Urothelium cell line (cell line): ENCODE measurements at regions not wholly inside any gene's neighbourhood (a gene's known extent, or its start where the extent isn't known, plus 50 kb on each side); places are given as distances from the start of the nearest gene placed in this dataset.
"Not testable (repeated sequence)": the region's sequence is repeated elsewhere in the genome, so short reads cannot be mapped to it uniquely, and the experiment has no call there.

Source experiments
- DNase-seq: peaks from one replicate; pipeline ENCODE4 v3.0.0; 2011; ENCODE audit warnings: low spot score, mixed read lengths
- FAIRE-seq: peaks from 2 replicates; lab custom pipeline; 2011; peaks lifted over from hg19 to GRCh38; lab: Jason Lieb, UNC

DNA sequence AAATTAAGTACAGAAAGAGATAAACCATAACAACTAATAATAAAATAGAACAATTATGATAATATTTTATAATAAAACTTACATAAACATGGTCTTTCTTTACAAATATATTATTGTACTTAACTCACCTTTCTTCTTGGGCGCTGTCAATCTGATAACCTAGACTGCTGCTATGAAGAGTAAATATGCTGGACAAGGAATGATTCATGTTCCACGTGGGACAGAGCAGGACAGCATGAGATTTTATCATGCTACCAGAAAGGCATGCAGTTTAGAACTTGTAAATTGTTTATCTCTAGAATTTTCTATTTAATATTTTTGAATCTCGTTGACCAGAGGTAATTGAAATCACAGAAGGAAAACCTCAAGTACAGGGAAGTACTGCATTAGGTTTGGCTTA, 210.7 kb downstream of the ANKRD30B start:
- FAIRE-seq (no peak), DNase-seq (no peak)

DNA sequence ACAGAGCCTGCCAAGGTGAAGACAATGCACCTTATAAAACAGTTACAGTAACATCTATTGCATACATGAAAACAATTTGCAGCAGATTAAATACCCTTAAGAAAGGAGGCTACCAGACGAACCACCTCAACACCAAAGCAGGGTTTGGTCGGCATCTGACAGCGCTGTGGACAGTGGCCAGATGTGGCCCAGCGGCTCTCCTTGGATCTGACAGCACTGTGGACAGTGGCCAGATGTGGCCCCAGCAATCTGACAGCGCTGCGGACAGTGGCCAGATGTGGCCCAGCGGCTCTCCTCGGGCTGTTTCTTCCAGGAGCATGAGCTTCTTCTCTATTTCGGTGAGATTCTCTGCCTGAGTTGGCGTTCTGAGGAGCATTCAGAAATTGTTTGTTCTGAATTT, 211.6 kb downstream of the ANKRD30B start:
- peak; percentile 92 for FAIRE-seq
- DNase-seq: no peak

DNA sequence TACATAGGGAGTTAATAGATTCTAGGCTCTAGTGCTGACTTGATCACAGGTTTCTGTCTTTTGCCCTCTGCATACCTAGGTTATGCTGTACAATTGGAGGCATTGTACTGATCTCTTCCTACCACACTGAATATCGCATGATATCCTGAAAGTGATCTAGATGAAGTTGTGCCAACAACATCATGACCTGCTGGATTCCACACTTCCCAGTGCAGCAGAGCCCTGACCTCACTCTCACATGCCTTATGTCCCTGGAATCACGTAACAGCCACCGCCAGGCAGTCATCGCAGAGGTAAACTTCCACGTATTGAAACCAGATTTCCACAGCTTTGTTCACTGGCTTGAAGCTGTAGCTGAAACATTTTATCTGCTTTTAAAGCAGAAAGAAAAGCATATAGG, 214.0 kb downstream of the ANKRD30B start:
- FAIRE-seq (no peak), DNase-seq (no peak)

DNA sequence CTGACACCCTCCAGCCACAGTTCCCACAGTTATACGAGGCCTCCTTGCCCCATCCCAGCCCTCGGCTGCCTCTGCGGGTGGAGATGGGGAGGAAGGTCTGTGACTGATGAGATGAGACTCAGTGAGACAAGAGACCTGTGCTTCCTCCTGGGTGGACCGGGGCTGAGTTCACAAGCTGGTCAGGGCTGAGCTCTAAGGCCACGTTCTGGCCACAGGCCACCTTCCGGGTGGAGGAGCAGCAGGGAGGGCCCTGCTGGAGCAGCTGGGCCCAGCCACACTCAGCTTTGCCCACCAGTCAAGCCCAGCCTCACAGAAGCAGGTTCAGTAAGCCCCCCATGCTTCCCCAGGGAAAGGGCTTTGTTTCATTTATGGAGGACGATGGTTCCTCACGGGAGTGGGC, 214.7 kb downstream of the ANKRD30B start:
- FAIRE-seq: no peak

DNA sequence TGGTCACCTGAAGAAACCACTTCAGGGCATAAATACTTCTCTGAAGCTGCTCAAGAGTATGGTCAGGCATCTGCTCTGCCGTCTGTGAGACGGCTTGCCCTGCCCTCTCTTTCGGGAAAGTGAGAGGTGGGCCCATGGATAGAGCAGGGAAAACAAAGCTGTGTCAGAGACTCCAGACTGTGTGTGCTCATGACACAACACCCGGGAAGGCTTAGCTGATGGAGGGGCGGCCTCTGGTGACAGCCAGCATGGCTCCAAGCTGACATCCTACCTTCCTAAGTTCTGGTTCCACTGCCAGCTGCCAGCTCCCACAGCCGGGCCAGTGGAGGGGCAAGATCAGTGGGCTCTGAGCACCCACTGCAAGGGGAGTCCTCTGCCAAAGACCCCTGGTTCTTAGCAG, 215.3 kb downstream of the ANKRD30B start:
- DNase-seq: no peak
- FAIRE-seq: peak; percentile 88

More for the DNA sequence above, 214.7 kb downstream of the ANKRD30B start:
- DNase-seq: no peak

DNA sequence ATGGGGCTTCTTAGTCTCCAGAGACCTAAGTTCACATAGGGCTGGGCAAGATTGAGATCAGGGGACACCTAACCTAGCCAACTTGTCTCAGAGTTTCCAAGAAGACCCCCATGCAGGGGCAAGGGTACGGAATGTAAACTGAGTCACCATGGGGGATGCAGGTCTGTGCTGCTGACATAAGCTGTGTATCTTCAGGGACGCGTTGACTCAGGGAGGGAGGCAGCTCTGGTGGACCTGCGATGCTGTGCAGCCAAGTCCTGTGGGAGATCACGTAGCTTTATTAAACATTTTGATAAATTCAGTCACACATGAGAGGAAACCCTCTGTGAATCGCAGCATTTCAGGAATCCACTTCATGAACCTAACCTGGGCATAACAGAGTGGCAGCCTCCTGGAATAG, 216.0 kb downstream of the ANKRD30B start:
- no peak for DNase-seq
- peak; percentile 85 for FAIRE-seq

DNA sequence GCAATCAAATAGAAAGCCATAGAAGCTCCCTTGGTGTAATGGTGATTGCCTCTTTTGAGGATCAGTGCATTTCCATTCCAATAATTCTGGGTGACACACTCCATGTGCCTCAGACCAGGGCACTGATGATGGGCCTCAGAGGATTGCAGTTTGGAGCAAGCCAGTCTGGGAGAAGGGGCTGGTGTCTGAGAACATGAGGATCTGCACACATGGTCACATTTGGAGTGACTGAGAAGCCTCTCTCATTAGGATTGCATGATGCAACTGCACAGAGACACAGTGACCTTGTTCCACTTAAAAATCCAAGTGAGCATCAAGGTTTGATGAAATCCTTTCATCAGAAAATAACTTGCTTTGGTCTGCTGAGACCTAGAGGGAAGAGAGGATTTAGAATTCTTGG, 216.4 kb downstream of the ANKRD30B start:
- DNase-seq (no peak), FAIRE-seq (peak; percentile 44)

DNA sequence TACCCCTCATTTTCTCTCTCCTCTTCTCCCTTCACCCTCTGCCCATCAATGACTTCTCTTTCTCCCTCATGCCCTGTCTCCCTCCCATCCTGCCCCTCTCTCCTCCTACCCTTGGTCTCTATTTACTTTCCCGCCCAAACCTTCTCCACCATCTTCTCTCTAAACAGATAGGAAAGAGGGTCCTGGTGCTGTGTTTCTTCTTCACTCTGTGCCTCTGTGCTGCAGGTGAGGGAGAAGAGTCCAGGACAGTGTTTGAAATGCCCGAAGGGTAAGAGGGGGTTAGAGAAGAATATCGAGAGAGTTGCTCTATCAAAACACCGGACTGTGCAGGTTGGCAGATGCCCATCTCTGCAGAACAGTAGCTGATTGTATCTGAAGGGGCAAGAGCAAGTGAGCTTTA, 217.0 kb downstream of the ANKRD30B start:
- not testable (repeated sequence) for DNase-seq
- FAIRE-seq: peak; percentile 62

DNA sequence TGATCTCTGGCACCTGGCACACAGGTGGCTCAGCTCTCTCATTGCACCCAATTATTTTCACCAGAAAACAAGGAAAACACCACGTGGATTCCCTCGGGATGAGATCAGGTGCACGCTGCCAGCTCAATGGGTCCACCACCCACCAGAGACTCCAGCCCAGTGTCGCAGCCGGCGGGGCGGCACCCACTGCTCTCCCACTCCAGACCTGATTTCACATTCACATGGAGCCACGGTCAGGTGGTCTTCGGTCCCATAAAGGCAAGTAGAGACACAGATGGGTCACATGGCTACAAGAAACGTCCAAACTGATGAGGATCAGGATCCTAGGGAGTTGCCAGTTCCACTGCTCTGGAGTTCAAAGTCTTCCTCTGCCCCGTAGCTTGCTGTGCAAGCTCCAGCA, 217.6 kb downstream of the ANKRD30B start:
- FAIRE-seq: peak; percentile 37
- no peak for DNase-seq

DNA sequence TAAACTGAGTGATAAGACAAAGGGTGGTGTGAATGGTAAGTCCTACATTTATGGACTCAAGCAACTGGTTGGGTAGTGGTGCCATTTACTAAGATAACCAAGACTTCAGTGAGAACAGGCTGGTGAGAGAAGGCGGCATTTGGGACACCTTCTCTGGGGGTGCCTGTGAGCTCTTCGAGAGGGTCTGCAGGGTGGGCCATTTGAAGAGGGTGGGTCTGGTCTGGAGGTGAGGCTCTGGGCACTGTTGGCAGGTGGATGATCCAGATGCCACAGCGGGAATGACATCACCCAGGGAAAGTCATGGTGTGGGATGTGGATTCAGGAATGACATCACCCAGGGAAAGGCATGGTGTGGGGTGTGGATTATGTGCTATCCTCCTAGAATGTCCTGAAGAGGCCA, 219.3 kb downstream of the ANKRD30B start:
- not testable (repeated sequence) for FAIRE-seq, DNase-seq

DNA sequence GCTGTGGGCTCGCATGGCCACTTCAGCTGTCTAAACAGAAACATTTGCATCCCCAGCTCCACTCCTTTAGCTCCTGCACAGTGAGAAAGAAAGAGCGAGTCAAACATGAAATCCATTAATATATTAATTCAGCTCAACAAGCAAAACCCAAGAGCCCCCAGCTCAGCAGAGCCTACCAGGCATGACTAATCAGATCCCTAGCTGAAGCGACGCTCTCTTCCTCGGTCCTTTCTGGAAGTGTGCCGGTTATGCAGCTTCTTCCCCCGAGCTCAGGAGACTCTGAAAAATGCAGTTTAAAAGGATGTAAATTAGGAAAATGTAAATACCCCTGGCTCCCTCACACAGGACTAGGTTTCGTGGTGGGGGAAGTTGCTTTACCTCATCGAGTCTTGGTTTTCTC, 221.5 kb downstream of the ANKRD30B start:
- peak; percentile 51 for DNase-seq

DNA sequence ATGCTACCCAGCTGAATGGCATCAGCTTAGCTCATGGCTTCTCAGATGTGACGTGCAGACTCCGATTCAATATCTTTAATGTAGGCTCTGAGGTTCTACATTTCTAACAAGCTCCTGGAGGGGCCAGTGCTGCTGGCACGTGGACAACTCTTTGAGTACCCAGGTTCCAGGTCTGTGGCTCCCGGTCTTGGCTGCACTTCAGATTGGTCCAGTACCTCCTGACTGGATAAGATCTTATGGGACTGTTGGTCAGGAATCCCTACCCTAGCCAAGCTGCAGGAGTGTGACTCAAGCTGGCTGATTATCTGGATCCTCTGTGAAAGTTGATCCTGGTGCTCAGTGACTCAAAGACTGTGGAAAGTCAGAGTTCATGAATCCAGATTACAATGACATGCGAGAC, 222.1 kb downstream of the ANKRD30B start:
- peak; percentile 72 for DNase-seq
- FAIRE-seq: peak; percentile 98

More for the DNA sequence above, 221.5 kb downstream of the ANKRD30B start:
- FAIRE-seq: peak; percentile 40

DNA sequence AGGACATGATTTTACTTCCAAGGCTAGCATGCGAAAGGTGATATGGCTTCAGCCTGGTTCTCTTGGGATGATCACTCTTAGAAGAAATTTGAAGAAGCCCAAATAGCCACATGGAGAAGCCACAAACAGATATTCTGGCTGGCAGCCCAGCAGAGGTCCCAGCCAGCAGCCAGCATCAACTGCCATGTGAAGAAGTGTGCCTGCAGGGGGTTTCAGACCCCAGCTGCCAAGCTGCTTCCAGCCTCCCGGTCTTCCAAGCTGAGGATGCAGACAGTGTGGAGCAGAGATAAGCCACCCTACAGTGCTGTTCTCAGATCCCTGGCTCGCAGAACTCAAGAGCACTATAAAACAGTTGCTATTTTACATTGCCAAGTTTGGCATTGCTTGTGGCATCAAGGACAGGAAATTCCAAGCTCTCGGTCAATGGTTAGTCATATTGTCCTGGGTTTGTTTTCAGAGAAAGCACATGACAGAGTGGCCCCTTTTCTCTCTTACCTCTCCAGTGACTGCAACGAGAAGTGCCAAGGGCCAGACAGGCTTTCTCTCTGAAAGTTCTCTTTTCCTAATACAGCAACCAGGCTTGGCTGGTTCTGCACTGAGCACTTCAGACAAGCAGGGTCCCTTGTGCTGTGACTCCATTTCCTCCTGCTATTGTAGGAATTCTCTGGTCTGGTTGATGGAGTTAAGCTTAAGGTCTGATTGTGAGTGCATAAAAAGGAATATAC, 223.7 kb downstream of the ANKRD30B start:
- peak; percentile 71 for DNase-seq
- no peak for FAIRE-seq

DNA sequence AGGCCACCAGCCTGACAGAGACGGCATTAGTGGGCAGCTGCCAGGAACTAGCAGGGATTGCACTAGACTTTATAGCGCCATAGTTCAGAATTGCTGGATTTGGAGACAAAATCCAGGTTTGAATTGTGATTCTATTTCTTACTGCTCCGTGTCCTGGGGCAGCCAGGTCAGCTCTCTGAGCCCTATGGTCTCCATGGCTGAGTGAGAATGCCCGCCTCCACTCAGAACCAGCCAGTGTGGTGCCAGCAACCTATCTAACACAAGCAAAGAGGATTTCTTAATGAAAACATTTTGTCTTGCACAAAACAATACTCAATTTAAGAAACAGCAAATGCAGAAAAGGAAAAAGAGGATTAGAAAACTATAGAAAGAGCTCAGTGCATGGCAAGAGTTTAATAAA, 225.4 kb downstream of the ANKRD30B start:
- peak; percentile 5 for FAIRE-seq
- not testable (repeated sequence) for DNase-seq

DNA sequence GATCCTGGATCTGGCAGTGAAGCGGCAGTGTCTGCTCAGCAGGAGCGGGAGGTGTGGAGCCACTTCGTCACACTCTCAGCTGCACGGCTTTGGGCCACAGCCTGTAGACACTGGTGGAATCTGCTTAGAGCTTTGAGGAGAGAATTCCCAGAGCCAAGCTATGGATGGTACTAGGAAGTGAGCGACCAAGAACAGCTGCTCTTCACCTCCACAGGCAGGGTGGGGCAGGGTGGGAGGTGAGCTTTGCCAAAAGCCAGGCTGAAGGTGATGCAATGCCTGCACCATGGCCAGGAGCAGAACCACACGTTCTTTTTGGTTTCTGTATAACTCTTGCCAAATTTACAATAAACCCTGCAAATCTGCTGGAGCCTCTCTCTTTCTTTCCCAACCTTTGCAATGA, 226.1 kb downstream of the ANKRD30B start:
- peak; percentile 89 for FAIRE-seq
- no peak for DNase-seq

DNA sequence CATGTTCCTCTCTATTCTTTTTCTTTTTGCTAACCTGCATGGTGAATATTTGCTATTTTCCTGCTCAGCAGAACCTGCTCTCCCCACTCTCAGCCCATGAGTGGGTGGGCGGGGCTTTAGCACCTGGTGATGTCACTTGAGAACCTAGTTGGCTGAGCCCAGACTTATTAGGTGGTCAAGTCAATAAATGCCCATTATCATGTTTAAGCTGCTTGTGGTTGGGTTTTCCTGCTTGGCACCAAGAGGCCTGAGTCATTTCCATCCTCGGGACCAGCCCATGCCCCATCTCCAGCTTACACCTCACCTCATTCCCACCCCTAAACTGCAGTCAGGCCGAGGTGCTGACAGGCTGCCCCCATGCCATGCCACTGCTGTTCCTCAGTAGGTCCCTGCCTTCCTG, 226.6 kb downstream of the ANKRD30B start:
- DNase-seq: peak; percentile 79
- FAIRE-seq: peak; percentile 99

DNA sequence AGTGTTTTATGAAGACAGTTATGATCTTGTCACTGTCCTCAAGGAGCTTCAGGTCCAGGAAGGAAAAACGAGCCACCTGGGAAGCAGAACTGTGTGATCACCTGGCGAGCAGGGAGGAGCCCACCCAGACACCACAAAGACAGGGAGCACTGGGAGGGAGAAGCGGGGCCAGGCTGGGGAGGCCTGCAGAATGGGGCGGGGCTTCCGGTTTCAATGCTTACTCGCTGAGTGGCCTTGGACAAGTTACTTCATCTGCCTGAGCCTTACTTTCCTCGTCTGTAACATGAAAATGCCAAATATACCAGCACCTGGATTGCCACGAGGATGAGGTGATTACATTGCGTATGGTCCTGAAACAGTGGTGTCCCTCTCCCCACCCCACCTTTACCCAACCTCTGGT, 227.5 kb downstream of the ANKRD30B start:
- FAIRE-seq: no peak

DNA sequence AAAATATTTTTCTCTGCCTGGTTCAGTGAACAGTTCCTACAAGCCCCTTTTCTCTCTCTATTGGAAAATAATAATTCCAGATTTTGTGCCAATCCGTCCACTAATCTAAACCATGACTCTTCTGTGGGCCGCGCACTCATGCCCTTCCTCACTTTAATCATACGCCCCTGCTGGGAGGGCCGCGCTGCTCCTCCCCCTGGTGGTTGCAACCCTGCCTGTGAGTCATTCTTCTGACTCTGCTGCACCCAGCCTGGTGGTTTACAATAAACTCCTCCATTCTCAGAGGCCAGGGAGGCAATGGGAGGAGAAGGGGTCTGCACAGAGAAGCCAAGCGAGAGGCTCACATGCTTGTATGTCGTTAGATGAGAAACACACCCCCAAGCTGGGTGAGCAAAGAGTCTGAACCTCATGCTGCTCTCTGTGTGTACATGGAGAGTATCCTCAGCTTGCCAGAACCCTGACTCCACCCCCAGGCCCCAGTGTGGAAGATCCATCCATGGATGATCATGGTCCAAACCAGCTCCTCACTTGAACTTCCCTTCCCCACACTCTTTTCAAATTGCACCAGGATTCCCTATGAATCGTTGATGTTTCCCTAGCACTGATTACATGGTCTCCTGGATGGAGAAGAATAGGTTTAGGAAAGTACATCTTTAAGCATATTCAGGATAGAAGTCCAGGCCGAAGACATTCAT, 228.9 kb downstream of the ANKRD30B start:
- DNase-seq: peak; percentile 88

More for the DNA sequence above, 227.5 kb downstream of the ANKRD30B start:
- no peak for DNase-seq

DNA sequence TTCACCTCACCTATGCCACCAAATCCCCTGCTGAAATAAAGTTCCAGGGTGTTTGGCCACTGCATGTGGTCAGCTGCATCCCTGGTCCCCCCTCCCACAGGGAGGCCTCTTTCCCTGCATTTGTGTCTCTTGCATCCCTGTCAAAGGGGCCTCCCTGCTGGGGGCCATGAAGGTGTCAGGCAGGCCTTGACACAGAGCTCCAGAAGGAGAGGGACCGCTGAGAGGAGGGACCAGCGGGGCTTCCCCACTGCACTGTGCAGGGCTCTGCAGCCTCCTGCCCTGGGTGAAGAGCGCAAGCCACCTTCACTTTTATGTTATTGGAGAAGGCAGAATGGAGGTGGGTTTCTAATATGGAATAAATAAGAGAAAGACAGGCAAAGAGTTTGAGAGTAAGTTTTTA, 230.2 kb downstream of the ANKRD30B start:
- DNase-seq: no peak
- FAIRE-seq: no peak

More for the DNA sequence above, 228.9 kb downstream of the ANKRD30B start:
- FAIRE-seq: peak; percentile 99

DNA sequence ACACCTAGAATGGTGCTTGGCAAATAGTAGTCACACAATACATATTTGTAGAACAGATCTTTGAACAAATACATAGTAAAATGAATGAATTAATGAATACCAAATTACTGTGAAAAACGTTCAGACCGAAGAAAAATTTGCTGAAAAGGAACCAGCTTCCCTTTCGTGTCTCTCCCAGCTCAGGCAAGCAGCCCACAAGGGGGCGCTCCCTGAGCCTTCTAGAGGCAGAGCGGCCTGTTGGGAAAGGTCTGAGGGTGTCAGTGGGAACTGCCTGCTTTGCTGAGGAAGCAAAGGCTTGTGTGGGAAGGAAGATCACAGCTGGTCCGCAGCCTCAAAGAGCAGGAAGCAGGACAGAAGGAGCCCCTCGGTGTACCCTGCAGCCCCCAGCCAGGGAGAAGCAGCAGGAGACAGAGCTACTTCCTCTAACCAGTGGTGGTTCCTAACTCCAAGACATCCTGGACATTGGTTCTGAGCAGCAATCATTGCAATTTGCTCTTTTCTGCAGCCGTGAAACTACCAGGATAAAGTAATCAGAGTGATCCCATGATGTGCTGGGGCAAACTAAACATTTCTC, 231.1 kb downstream of the ANKRD30B start:
- peak; percentile 50 for DNase-seq
- FAIRE-seq: peak; percentile 35

DNA sequence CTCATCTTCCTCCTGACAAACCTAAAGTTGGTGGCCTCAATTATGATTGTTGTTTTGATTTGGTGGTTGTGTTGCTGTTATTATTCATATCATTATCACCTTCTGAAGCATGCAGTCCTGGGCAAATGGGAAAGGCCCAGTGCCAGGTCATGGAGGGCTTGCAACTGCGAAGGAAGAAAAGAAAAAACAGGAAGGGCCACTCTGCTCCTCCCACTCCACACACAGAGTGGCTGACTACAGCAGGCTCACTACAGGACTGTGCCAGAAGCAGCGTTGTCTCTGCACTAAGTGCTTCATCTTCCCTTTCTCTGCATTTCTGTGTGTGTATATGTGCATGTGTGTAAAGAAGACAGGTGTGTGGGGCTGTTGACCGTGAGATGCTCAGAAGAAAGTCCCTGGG, 231.9 kb downstream of the ANKRD30B start:
- FAIRE-seq (peak; percentile 94), DNase-seq (no peak)

DNA sequence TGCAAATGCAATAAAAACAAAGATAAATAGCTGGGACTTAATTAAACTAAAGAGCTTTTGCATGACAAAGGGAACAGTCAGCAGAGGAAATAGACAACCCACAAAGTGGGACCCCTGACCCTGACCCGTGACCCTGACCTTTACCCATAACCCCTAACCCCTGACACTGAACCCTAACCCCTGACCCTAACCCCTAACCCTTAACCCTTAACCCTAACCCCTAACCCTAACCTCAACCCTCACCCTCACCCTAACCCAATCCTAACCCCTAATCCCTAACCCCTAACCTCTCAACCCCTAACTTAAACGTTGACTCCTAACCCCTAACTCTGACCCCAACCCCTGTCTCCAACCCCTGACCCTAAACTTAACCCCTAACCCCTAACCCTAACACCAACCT, 236.6 kb downstream of the ANKRD30B start:
- not testable (repeated sequence) for FAIRE-seq, DNase-seq
